Urothelium cell line (cell line): ENCODE measurements at regions not wholly inside any gene's neighbourhood (a gene's known extent, or its start where the extent isn't known, plus 50 kb on each side); places are given as distances from the start of the nearest gene placed in this dataset.

Experiments
- DNase-seq: peaks from one replicate; pipeline ENCODE4 v3.0.0; 2011; ENCODE audit warnings: low spot score, mixed read lengths
- FAIRE-seq: peaks from 2 replicates; lab custom pipeline; 2011; peaks lifted over from hg19 to GRCh38; lab: Jason Lieb, UNC

DNA sequence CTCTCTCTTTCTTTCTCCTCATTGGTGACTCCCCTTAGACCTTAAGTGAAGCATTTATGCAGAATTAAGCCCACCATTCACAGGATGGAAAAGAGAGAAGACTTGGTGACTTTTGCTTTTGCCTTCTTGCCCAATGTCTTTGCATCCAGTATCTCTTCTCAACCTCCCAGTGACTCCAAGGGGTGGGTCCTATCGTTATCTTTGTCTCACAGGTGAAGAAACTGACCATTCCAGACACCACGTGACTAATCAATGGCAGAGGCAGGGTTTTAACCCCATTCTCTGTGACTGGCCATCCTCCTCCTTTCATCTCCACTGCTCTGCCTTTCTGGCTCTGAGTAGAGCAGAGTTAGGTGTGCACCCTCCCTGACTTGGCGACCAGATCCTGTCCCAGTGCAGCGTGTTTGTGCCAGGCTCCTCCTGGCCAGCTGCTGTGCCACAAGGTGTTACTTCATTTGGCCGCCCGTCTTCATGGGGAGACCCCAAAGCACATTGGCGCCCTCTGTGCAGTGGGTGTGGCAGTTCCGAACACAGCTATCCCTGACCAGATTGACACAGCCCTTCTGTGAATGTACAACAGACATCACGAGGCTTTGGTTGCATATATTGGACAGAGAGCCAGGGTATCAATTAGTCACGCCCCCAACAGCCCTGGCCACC is 501.3 kb downstream of the CD83 start:
- FAIRE-seq (no peak), DNase-seq (no peak)

DNA sequence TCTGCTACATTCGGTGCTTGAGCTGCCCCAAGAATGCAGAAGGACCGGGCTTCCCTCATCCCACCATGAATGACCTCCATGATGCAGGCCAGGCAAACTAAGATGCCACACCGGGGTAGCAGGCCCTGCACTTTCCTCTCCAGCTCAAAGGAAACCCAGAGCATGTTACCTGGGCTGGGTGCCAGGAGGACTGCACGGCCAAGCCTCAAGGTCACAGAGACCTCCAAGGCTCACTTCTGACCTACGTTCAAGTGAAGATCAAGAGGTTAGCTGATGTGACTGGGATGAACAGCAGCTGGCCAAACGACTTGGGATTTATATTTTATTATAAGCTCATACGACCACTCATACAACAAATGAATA is 501.8 kb downstream of the CD83 start:
- no peak for DNase-seq
- FAIRE-seq, result no peak

DNA sequence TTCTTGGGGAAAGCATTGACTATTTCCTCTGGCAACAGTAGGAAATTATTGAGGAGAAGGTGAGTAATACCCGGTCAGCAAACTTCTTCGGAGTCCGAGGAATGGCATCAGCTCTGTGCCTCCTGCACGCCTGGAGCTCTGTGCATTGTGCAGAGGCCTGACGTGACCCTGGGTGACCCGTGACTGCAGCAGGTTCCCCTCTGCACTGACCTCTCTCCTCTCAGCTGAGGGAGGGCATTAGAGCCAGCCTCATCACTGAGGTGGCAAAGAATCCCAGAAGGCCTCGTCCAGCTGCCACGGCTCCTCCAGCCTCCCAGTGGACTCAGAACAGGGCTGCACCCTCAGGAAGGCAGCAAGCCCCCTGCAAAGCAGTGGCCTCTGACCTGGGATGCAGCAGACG is 502.9 kb downstream of the CD83 start:
- FAIRE-seq (no peak), DNase-seq (no peak)

DNA sequence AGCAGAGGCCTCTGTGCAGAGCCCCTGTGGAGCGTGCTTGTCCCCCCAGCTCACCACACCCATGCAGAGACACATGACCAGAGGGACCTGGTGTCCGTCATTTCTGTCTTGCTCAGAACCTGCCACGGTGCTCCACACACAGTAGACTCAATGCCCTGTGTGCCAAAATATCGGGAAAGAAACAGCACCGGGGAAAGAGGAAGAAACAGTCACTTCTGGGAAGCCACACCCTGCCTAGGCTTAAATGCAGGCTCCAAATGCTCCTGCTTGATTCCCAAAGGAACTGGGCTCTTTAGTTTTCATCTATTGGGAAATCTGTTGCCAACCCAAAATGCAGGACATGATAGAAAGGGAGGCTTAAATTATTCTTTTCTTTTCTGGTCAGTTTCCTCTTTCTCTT is 503.9 kb downstream of the CD83 start:
- FAIRE-seq (no peak), DNase-seq (peak; percentile 16)

DNA sequence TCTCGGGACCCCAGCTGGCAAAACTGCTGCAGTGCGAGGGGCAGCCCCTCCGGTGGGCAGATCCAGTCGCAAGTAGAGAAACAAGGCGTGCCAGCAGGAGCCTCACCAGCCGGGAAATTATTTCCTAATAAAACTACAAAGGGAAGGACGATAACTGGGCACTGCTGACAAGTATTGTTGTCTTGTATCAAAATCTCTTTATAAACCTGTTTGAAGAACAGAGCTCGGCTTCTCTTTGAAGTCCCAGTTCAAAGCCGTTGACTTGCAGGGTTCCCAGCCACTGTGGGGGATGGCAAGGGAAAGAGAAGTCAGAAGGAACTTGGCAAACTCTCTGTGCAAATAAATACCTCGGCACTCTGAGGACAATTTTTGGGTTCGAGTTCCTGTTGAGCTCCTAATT is 504.5 kb downstream of the CD83 start:
- no peak for FAIRE-seq
- DNase-seq, result peak; percentile 12

DNA sequence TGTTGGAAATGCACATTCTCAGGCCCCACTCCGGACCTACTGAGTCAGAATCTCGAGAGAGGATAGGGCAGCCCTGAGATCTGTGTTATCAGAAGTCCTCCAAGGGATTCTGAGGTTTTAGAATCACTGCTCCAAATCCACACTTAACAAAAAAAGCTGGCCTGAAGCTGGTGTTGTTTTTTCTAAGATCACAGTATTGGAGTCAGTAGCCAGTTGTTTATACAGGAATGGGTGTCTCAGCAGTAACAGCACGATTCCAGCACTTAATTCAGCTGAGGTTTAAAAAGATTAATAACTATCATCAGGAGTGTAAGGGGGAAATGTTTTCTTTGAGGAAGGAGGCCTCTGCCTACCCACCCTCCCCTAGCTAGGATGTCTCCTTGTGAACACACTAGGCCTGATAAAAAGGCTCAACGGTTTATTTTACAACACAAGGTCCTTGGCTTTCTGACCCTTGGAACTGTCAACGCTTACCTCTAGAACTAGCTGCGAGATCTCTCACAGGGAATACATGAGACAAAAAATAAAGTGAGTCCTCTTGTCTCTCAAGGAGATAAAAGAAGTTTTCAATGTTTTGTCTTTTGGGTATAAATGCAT is 505.4 kb downstream of the CD83 start:
- DNase-seq, result no peak
- no peak for FAIRE-seq

DNA sequence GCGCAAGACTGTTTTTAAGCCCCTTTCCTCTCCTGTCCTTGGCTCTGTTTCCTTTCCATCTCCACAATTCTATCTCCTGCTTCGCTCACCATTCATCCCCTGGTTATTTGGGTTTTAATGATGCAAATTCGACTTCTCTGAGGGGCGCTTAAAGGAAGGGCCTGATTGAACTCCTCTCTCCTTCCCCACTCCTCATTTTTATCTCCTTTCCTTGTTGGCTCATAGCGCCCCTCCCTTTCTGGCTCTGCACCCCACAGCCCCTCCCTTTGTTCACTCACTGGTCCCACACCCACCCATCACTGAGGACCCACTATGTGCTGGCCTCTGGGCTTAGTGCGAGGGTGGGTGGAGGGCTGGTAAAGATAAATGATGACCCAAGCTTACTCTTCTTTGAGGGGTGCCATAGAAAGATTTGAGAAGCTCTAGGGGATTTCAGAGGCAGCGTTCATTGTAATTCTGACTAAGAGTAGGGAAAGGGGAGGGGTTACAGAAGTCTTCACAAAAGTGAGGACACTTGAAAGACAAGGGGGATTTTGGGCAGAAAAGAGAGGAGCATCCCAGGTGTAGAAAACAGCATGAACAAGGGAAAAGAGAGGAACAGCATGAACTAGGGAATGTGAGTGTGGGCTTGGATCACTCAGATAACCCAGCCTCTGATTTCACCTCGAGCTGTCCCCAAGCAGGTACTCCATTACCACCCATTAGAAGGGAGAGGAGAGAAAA is 507.8 kb downstream of the CD83 start:
- DNase-seq, result no peak
- FAIRE-seq, result no peak

DNA sequence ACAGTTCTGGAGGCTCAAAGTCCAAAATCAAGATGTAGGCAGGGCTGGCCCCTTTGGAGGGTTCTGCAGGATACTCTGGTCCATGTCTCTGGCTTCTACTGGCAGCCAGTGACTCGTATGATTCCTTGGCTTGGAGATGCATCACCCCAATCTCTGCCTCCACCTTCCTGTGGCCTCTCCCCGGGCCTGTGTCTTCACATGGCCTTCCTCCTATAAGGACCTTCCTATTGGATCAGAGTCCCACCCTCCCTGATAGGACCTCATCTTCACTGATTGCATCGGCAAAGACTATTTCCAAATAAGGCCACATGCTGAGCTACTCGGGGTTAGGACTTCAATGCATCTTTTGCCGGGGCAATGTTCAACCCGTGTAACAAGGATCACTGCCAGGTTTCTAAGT is 509.0 kb downstream of the CD83 start:
- FAIRE-seq, result no peak
- DNase-seq, result no peak

DNA sequence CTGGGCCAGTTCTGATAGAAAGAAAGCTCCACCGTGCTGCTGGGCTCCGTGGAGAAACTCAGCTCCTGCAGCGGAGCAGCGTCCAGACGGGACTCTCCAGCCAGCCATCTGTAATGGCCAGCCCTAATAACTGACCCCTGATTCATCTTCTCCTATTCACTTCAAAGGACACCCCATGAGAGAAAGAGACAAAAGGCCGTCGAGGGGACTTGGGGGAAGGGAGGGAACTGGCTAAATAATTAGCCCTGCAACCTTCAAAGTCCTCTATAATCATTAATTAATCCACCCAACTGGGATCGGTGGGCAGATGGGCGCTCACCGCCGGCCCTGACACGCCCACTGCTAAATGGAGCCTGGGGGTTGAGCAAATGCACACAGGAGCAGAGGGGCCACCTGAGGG is 512.4 kb downstream of the CD83 start:
- no peak for FAIRE-seq
- DNase-seq, result no peak

DNA sequence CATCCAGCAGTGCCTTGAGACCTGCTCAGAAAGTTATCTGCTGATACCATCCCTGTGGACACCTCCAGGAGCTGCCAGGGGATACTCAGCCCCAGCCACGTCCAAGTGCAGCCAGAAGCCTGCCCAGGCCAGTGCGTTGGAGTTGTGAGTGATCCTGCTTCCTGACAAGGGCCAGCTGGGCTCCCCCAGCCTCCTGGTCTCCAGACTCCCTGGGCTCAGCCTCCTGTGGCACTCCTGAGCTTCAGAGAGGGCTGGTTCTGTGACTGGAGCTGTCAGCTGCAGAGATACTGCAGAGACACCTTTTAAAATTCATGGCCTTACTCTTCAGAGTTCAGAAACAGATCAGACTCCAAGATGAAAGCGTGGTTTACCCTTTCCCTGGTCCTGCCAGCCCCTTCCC is 515.9 kb downstream of the CD83 start:
- DNase-seq (no peak), FAIRE-seq (no peak)

DNA sequence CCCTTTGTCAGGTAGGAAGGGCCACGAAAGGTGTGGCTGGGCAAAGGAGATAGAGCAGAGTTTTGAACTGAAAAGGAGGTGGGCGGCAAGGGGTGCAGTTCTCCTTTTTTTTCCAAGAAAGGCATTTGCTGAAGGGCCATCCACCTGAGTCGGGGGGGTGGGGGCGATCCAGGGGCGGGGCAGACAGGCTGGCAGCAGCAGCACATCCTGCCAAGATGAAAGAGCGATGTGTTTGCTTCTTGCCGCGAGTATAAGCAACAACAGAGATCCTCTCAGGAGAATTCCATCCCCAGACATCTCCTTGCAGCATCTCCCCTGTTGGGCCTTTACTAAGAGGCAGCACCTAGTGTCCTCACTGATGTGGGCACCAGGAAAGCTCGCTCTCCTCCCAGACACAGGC is 516.5 kb downstream of the CD83 start:
- DNase-seq (no peak), FAIRE-seq (no peak)

DNA sequence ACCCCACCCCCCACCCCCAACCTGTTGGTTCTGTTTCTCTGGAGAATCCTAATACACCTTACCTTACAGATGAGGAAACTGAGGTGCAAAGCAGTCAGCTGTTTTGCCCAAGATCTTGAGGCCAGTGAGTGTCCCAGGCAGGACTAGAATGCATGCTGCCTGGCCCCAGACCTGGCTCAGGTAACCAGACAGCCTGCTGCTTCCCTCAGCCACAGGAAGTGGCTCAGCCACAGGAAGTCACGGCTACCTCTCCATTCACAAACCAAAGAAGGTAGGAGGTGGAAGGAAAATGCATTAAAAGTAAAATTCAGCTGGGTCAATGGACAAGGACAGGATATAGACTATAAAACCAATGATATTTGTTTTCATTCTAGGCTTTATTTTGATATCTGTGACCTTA is 517.6 kb downstream of the CD83 start:
- DNase-seq, result no peak
- FAIRE-seq, result no peak

DNA sequence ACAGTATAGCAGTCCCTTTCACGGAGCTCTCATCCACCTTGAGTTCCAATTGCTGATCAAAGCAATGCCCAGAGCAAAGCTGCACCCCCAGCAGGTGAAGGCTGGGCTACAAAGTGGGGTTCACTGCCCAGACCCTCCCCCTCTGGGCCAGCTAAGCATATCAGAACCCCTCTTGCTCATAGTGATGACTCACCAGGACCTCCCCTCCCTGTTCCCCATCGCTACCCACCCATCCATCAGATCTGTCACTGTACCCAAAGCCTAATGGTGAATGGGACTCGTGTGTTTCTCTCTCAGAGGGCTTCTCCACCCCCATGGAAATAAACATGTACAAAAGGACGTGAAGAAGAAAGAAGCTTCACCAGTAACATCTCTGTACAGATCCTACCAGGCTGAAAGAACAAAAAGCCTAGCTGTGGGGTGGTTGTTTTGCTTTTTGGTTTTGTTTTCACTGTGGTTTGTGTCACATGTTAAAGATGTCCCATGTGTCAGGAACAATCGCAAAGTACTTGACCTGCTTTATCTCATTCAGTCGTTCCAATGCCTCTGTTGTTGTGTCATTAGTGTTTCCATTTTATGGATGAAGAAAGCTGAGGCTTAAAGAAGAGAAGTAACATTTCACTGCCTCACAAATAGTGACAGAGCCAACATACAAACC is 518.5 kb downstream of the CD83 start:
- FAIRE-seq, result no peak
- no peak for DNase-seq

DNA sequence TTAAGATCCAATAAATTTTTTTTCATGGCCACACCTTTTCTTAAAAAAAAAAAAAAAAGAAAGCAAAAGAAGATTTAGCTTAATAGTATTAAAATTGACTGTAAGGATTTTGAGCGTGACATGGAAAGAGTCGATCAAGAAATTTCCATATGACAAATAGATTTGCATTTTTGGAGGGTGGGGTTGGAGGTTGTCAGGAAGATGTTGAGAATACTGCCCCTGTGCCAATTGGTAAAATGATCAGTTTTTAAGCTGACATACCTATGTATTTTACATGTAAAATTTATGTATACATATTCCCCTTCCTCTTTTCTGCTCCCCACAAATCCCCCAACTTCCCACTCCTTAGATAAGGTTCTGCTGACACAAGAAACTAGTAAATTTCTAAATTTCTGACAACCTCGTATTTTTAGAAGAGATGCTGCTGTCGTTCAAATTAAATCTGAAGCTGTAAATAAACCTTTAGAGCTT is 520.9 kb downstream of the CD83 start:
- DNase-seq, result no peak
- FAIRE-seq, result no peak

DNA sequence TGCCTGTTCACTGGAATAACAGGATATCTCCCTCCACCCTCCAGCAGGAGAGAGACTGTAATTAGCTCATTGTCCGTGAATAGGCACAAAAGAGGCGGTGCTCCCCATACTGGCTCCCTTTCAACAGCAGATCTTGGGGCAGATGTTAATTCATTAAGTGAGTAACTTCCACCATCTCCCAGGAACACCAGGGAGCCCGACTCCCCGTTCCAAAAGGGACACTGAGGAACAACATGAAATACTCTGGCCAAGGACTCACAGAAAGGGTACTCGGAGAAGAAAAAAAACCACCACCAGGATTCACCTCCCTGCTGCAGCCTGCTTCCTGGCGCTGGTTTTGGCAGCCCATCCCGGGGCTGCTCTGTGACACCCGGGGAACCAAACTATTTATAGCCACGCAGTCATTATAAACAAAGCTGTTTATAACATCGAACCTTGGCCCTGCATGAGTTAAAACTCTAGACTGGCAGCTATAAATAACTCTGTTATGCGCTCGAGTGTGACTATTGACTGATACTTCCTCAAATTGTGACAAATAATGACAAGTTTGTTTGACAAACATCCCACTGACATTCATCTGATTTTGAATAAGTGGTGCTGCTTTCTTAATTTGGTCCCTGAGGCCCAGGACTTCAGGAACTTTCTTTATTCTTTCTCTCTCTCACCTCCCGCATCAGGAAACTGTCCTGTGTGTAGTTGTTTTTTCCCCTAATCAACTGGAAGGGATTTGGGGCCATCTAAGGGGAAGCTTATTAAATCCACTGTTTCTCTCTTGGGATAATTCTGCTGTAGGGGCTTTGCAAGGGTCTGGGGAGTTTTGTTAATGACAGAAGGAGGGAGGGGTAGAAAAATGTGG is 521.6 kb downstream of the CD83 start:
- FAIRE-seq, result no peak
- peak; percentile 13 for DNase-seq

DNA sequence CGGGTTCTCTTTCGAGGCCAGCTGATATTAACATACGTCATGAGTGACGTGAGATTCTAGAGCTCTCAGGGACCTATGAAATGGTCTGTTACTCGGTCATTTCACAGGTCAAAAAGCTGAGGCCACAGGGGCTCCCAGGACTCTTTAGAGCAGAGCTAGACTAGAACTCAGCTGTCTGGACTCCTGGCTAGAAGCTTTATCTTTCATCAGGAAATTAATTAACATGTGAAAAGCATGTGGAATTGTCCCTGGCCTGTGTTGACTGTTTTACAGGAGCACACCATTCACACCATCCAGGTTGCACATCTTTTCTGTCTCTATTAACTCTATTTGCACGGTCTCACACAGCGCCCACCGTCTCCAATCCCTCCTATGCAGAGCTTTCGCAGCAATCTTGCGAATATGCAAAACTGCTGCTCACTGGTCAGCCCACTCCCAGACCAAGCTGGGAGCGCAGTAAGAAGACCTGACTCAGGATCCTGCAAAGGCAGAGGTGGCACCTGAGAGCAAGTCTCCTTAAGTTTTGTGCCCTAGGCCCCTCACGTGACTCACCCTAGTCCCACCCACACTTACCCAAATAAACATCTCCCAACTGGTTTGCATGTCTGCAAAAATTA is 522.5 kb downstream of the CD83 start:
- DNase-seq (no peak), FAIRE-seq (no peak)

DNA sequence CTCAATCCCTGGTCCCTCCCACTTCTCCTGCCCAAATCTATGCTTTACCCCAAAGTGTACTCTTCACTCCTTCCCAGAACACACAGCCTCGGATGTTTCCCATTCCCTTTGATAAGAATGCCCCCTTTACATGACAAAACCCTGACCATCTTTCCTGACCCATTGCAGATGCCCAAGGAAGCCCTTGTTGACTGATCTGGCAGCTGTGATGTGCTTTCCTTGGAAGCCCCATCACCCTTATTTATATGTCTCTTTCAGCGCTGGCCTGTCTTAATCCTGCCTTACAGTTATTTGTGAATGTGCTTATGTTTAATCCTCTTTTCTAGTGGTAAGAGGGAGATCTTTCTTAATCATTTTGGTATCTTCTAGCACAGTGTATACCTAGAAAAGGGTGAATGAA is 523.1 kb downstream of the CD83 start:
- FAIRE-seq, result no peak
- DNase-seq, result no peak

DNA sequence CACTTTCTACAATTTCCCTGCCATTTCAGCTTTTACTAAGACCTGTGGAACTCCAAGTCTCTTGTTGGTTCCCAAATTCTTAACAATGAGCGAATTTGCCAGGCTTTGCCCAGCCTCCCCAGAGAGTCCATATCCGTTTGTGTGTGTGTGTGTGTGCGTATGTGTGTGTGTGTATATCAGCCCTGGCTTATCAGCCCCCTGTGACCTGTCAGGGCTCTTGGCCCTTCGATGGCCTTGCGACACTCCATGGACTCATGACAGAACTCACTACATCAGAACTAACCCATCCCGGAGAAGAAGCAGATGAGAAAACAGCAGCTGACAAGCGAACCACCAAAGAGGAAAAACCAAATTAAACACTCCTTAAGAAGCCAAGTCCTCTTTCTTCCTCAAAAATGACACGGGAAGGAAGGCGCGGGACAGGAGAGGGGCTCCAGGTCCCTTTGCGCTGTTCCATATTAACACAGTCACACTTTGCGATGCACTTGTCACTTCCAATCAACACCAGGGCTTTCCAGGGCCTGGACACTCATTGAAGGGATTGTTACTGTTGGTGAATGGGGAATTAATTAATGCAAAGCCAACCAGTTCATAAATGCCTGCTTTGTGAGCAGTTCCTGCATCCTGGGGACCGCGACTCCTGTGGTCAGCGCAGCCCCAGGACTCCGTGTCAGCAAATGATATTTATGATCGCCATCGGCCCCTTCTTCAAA is 524.0 kb downstream of the CD83 start:
- DNase-seq (no peak), FAIRE-seq (no peak)

DNA sequence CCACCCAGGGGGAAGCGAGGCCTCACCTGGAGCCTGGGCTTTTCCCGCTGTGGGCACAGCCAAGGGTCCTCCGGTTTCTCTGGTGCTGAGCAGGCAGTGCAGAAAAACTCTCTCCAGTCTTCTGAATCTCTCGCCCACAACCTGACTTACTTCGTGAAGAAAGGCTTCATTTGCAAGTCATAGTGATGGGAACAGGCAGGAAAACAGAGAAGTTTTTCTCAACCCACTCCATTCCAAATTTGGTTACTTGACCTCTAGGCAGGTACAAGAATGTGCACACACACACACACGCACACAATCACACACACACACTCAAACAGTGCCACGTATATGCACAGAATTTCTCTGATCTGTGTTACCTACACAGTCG is 524.5 kb downstream of the CD83 start:
- FAIRE-seq (no peak), DNase-seq (no peak)

DNA sequence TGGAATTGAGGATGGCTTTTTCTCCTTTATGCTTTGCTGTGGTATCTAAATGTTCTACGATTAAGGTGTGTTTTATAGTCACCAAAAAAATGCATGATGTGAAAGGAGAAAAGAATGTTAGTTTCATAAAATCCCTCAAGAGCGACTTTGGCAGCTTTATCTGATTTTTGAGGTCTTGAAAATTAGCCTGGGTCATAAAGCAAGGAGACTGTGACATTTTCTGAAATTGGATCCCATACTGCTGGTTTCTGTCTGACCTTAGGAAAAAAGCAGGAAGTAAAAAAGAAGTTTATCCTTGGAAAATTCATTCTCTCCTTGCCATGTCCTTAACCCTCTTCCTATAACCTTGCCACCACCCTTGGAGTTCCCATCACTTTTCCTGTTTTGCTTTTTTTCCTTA is 525.3 kb downstream of the CD83 start:
- DNase-seq (no peak), FAIRE-seq (no peak)
